ENCODE measurements at regions not wholly inside any gene's neighbourhood (a gene's known extent, or its start where the extent isn't known, plus 50 kb on each side); places are given as distances from the start of the nearest gene placed in this dataset.

- DNase-seq (ENCODE audit: insufficient read length, low spot score) (no peak), FAIRE-seq (no peak)
These were observed 124.6 kb upstream of the BCL2L14 start for GRCh38 chr12:11946161-11946560.

- FAIRE-seq = no peak
- DNase-seq (ENCODE audit: insufficient read length, low spot score) = no peak
These were observed 123.5 kb upstream of the BCL2L14 start for GRCh38 chr12:11947213-11947612.

GRCh38 chr12:11949738-11950411, 120.9 kb upstream of the BCL2L14 start:
- FAIRE-seq (no peak), DNase-seq (ENCODE audit: insufficient read length, low spot score) (no peak)

- FAIRE-seq = no peak
These were observed 119.5 kb upstream of the BCL2L14 start for GRCh38 chr12:11951209-11951608.

GRCh38 chr12:11953523-11953922, 117.2 kb upstream of the BCL2L14 start:
- no peak for DNase-seq (ENCODE audit: insufficient read length, low spot score)
- FAIRE-seq = no peak

More at GRCh38 chr12:11951209-11951608, 119.5 kb upstream of the BCL2L14 start:
- DNase-seq (ENCODE audit: insufficient read length, low spot score) = no peak

GRCh38 chr12:11954181-11954580, 116.6 kb upstream of the BCL2L14 start:
- DNase-seq (ENCODE audit: insufficient read length, low spot score) = no peak
- FAIRE-seq = peak; percentile 67

- DNase-seq (ENCODE audit: insufficient read length, low spot score) = no peak
- peak; percentile 78 for FAIRE-seq
These were observed 112.3 kb upstream of the BCL2L14 start for GRCh38 chr12:11958221-11959091.

- DNase-seq (ENCODE audit: insufficient read length, low spot score) (no peak), FAIRE-seq (no peak)
These were observed 111.5 kb upstream of the BCL2L14 start for GRCh38 chr12:11959117-11959823.

GRCh38 chr12:11960646-11961045, 110.1 kb upstream of the BCL2L14 start:
- DNase-seq (ENCODE audit: insufficient read length, low spot score) = no peak
- no peak for FAIRE-seq

GRCh38 chr12:11961686-11962085, 109.1 kb upstream of the BCL2L14 start:
- FAIRE-seq = no peak
- no peak for DNase-seq (ENCODE audit: insufficient read length, low spot score)

GRCh38 chr12:11962860-11963259, 107.9 kb upstream of the BCL2L14 start:
- FAIRE-seq (no peak), DNase-seq (ENCODE audit: insufficient read length, low spot score) (no peak)

GRCh38 chr12:11963841-11964471, 106.8 kb upstream of the BCL2L14 start:
- no peak for FAIRE-seq
- DNase-seq (ENCODE audit: insufficient read length, low spot score) = no peak

- no peak for DNase-seq (ENCODE audit: insufficient read length, low spot score)
- no peak for FAIRE-seq
These were observed 105.4 kb upstream of the BCL2L14 start for GRCh38 chr12:11965258-11965910.

GRCh38 chr12:11967376-11968047, 103.2 kb upstream of the BCL2L14 start:
- FAIRE-seq = peak; percentile 39
- no peak for DNase-seq (ENCODE audit: insufficient read length, low spot score)

- DNase-seq (ENCODE audit: insufficient read length, low spot score) (no peak), FAIRE-seq (no peak)
These were observed 102.7 kb upstream of the BCL2L14 start for GRCh38 chr12:11968048-11968383.

- DNase-seq (ENCODE audit: insufficient read length, low spot score) (no peak), FAIRE-seq (no peak)
These were observed 102.2 kb upstream of the BCL2L14 start for GRCh38 chr12:11968516-11968915.

- DNase-seq (ENCODE audit: insufficient read length, low spot score) = peak; percentile 33
- FAIRE-seq = peak; percentile 68
These were observed 101.1 kb upstream of the BCL2L14 start for GRCh38 chr12:11969437-11970154.

GRCh38 chr12:11970155-11970520, 100.6 kb upstream of the BCL2L14 start:
- DNase-seq (ENCODE audit: insufficient read length, low spot score) (no peak), FAIRE-seq (no peak)

GRCh38 chr12:11973396-11973795, 97.3 kb upstream of the BCL2L14 start:
- no peak for DNase-seq (ENCODE audit: insufficient read length, low spot score)
- no peak for FAIRE-seq
